Suprapubic skin (tissue), 3 donors: ENCODE measurements at regions not wholly inside any gene's neighbourhood (a gene's known extent, or its start where the extent isn't known, plus 50 kb on each side); places are given as distances from the start of the nearest gene placed in this dataset.

Source experiments
- CTCF ChIP-seq, 2 donors: fragments of 200-600 bp in 1 of 2; fragments of 450-650 bp in 1 of 2; sonication (generic) in 1 of 2; IDR thresholded peaks; one replicate each; pipeline ENCODE4 v1.5.1; 2016 to 2019; ENCODE audit warnings: antibody characterized with exemption in 2 of 2, mild to moderate bottlenecking in 1 of 2, moderate library complexity in 1 of 2
- POLR2AphosphoS5 ChIP-seq, 3 donors: sonication (generic); formaldehyde crosslinking; IDR thresholded peaks; one replicate each; pipeline ENCODE4 v1.6.1; 2017; ENCODE audit warnings: antibody characterized with exemption in 3 of 3

DNA sequence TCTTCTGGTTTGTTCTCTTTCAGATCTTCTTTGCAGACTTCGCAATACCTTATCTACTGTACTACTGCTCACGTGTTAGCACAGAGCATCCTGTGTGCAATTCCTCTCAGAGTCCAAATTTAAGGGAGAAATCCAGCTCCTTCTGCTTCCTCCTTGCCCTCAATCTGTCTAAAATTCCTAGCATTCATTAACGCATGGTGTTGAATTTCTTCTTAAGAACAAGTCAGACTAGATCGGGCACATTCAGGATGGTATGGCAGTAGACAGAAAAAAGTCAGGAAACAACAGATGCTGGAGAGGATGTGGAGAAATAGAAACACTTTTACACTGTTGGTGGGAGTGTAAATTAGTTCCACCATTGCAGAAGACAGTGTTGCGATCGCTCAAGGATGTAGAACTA, 206.1 kb upstream of the CDH7 start:
- TF ChIP-seq POLR2AphosphoS5 (IDR thresholded peaks at IDR 0.05) (no peak), CTCF (IDR thresholded peaks at IDR 0.05) (no peak)
